ENCODE measurements at regions not wholly inside any gene's neighbourhood (a gene's known extent, or its start where the extent isn't known, plus 50 kb on each side); places are given as distances from the start of the nearest gene placed in this dataset.
"Not testable (repeated sequence)": the region's sequence is repeated elsewhere in the genome, so short reads cannot be mapped to it uniquely, and the experiment has no call there.

DNA sequence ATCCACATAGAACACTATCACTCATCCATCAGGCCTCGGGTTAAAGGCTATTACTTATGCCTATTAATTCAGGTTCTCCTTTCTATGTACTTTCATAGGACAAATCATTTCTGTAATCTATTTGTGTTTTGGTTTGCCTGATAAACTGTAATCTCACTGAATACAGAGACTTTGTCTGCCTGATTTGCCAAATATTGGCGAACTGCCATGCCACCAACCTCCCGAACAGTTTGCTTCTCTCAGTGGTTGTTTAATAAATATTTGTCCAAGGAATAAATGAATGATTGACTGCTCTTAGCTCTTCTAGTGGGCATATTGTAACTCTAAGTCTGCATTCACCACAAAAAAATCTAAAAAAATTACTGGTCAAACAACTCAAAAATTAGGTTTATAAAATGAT, 170.1 kb upstream of the ZFP64 start:
- no peak for DNase-seq

DNA sequence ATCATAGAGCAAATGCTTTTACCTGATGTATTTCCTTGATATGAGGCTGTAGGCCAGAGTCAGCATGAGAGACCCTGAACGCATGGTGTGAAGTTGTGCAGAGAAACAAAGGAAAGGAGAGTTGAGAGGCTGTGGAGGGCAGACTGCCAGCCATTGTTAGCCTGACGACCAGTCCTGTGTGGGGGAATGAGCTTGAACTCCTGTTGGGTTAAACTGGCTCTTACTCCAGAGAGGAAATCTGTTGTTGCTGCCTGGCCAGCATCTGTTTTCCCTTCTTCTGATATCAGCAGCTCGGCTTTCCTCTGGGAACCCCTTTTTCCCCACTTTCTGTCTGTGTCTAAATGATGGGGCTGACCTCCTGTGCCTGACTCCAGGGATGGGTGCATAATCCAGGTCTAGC, 158.2 kb upstream of the ZFP64 start:
- DNase-seq: no peak

DNA sequence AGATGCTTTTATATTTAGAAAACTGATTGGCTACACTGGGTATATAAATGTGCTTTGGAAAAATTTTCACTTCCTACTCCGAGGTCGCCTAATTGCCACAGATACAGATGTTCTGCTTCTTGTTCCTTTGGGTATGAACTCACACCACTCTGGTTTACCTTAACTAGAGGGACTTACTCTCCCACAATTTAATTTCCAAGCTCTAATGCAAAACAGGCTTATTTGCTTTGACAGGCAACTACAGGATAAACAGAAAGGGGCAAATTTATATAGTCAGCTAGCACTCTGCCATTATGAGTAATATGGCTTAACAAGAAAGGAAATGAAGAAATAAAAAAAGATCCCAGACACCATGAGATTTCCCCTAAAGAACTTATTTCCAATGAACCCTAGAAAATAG, 156.9 kb upstream of the ZFP64 start:
- DNase-seq: no peak

DNA sequence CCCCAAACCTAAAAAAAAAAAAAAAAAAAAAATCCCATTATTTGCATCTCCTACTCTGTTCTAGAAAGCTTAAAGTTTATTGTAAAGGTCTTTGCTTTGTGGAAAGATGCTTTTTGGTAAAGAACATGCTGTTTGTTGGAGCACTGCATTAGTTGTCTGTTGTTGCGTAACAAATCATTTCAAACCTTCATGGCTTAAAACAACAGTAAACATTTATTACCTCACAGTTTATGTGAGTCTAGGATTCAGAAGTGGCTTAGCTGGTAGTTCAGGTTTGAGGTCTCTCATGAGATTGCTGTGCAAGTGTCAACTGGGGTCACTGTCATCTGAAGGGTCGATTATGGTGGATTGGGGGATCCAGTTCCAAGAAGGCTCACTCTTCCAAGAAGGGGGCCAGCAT, 155.2 kb upstream of the ZFP64 start:
- no peak for DNase-seq

DNA sequence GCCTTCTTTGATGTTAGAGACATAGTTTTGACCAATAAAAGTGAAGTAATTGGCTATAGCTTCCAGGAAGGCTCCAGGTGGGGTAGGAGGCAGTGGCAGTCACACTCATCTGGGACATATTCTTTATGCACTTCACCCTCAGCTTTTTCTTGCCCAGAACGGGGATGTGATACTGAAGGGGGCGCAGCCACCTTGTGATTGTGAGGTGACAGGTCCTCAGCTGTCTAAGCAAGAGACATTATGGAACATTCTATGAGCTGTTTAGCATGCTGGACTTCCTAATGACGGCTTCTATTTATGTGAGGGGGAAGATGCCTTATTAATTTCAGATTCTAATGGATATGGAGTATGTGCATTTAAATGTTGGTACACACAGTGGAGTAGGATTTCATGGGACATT, 151.3 kb upstream of the ZFP64 start:
- DNase-seq: no peak

DNA sequence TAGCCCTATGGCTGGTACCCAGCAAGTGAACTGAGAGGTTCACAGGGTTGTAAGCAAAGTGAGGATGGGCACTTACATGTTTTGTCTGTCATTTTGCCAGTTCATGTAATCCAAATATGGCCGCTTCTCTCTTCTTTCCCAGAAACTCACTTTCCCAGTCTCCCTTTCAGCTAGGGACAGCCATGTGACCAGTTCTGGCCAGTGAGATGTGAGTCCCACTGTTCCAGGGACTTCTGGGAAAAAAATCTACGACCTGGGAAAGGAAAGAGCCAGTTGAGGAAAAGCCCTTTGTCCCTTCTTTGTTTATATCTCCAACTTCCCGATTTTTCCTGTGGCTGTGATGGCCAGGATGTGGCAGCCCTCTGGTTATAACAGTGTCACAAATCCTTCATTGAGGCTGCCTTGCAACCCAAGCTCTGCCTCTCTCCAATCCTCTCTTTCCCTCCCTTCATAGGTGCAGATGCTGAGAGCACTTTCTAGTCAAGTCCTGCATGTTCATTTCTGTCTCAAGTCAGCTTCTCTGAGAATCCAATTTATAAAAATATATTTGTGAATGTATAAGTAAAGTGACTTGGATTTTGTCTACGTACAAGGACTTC, 148.6 kb upstream of the ZFP64 start:
- no peak for DNase-seq

DNA sequence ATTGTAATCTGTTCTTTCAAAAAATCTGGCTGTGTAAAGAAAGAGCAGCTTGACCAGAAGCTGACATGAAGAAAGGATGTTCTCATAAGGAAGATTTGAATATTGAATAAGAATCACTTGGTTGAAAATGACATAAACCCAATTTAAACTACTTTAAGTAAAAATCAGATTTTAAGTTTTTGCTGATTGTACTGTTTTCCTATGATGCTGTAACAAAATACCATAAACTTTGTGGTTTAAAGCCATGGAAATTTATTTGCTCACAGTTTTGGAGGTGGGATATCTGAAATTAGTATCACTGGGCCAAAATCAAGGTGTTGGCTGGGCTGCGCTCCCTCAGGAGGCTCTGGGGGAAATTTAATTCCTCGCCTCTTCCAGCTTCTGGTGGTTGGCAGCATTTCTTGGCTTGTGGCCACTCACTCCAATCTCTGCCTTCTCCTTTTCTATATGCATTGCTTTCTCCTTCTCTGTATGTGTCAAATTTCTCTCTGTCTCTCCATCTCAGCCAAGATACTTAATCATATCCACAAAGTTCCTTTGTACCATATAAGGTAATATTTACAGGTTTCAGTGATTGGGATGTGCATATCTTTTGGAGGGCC, 141.2 kb upstream of the ZFP64 start:
- no peak for DNase-seq

DNA sequence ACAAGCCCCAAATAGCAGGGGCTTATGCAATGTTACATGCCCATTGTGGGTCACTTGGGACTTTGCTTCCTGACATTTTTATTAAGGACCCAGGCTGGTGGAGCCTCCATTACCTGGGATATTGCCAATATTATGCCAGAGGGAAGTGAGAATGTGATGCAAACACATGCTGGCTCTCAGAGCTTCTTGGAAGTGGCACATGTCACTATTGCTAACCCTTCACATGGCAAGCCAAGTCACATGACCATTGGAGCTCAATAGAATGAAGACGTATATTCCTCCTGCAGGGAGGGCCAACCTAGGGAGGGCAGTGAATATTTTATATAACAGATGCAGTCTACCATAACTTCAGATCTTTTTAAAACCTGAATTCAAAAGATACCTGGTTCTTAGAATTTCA, 140.7 kb upstream of the ZFP64 start:
- DNase-seq: no peak

DNA sequence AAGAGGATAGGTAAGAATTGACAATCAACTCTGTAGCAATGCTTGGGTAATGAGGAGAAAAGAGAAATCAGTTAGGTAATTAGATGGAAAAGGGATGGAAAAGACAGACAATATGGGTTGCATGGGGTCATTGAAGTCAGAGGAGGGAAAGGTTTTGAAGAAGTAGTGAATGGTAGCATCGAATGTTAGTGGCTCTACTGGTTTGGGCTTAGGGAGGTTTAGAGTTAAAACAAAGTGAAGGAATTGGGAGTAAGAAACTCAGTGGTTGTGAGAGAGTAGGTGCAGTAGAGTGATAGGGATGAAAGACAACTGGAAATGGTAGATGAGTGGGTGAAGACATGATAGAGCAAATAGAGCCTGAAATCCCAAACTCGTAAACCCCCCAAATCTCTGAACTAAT, 140.1 kb upstream of the ZFP64 start:
- no peak for DNase-seq

DNA sequence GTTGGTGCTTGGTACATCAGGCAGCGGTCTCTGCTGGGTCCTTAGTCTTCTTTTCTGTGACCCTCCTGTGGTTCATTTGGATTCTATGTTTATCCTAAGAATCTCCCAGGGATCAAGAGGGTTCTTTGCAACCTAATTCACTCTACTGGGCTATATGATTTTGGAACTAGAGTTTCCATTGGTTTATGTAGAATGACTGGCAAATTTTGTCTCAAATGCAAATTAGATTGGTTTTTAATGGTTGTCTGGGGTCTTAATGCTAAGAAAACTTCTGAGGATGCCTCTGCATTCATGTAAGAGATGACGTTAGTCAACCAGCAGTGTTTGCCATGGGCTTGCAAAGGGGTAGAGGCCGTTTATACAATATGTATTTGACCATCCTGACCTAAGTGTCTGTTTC, 129.8 kb upstream of the ZFP64 start:
- DNase-seq: no peak

DNA sequence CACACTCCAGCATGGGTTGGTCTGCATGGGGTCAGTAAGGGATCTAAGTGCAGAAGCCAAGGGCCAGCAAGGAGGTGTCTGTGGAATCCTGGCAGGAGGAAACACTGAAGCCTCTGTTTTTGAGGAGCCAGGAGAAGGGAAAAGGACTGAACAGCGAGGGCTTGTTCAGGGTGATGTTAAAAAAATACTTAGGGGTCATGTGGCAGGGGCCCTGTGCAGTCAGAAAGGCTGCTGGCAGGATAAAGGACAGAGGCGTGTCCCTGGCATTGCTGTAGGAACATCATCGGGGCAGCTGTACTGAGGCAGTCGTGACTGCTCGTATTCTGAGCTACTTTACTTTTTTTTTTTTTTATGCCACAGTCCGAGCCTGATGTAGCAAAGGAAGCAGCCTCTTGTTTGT, 127.1 kb upstream of the ZFP64 start:
- DNase-seq: no peak

DNA sequence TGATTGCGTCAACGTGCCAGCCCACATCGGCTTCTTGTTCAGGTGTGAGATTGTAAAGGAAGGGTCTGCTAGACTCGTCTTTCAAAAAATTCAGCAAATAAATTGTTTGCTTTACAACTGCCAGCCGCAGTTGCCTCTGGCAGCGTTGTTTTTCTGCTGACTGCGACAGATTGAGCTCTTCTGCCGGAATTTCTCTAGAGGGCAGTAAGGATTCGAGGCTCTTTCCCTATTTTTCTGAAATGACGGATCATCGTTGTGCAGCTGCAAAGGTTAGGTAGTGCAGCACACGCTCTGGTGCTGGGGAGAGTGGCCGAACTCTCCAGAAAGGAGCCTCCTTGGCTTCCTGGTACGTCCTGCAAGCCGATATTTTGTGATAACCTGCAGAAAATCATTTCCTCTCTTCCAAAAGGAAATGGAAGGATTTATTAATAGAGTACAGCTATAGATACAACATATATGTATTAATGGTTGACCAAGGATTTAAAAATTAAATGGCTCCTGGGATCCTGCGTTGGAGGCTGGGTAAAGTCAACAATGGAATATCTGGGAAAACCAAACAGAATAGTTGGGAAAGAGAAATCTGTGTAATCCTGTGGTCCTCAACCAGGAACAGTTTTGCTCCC, 121.9 kb upstream of the ZFP64 start:
- no peak for DNase-seq

DNA sequence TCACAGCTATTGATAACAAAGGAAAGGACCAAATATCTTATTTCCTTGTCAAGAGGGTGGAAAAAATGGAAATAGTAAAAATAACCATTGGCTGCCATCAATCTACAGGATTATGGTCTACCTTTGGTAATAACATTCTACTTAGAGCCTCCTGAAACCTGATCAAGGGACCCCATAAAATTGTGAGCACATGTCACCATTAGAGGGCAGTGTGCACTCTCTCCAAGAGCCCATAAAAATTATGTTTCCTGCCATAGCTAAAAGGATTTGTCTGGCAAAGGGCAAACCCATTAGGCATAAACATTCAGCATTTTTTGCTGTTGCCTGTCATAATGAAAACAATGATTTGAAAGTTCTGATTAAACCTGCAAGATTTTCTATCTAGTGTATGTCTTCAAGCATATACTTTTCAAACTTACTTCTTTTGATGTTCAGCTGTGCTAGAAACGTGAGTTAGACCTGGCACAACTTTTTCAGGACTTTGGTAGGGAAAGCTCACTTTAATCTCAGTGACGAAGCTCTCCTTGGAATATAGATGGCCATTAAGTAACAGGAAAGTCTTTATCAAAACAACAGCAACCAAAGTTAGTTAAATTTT, 120.7 kb upstream of the ZFP64 start:
- no peak for DNase-seq

DNA sequence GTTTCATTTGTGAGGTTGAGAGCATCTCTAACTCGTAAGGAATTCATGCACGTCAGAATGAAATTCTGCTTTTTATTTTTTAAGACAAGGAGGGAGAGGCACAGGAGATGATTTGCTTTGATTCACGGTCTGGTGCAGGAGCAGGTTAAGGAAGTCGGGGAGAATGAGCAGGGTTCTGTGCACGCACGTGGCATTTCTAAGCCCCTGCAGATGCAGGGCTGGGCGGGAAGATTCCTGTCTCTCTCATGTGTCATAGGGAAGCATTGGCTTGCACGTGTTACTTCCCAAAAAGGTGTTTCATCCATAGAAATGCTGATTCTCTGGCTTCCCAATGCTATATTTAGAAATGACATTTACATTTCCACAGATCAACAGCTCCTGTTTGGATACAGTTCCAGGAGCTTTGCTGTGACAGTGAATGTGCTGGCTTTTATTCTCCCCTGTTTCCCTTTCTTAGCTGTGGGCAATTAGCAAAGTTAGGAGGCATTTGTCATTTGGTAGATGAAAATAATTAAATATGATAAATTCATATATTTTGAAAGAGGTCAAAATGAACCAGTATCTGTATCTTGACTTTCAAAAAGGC, 119.7 kb upstream of the ZFP64 start:
- DNase-seq: no peak

DNA sequence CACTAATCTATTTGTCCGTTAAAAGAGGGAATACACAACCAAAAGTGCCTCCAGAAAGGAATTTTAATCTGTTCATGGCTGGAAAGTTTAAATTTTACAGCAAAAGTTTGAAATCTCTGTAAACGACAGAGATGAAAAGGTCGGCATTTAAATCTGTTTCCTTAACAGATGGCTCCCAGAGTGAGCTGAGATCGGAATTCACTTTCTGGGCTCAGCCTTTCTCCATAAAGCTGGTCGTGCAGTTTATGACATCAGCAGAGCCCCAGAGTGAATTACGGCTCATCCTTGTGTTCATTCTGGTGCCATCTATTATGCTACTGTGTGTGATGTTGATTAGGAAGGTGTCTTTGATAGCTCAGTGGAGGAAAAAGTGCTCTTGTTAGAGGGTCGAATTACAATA, 117.6 kb upstream of the ZFP64 start:
- no peak for DNase-seq

DNA sequence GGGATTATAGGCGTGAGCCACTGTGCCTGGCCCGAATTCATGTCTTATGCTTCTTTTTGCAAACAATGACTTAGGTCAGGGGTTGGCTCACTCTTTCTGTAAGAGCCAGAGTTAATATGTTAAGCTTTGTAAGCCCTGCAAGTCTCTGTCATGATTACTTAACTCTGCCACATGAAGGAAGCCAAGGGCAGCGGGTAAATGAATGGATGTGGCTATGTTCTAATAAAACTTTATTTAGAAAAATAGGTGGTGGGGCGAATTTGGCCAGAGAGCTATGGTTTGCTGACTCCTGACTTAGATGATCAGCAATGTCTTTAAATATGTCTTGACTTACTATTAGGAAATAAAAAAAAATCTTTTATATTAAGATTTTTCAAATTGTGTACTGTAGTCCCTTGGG, 114.9 kb upstream of the ZFP64 start:
- DNase-seq: no peak

DNA sequence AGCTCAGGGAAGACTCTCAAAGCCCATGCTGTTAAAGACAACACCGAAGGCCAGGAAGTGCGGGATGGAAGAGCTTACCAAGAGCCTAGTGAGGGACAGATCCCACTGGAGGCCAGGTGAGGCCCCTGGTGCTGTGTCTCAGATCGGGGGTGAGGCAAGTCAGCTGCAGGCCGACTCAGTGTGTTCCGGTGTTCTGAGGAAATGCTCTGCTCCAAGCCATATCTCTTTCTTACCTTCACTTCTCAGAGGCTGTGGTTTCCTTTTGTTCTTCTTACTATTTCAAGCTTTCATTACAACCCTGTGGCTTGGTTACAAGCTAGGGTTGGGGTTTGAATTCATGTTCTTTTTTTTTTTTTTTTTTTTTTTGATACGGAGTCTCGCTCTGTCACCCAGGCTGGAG, 114.3 kb upstream of the ZFP64 start:
- DNase-seq: no peak

DNA sequence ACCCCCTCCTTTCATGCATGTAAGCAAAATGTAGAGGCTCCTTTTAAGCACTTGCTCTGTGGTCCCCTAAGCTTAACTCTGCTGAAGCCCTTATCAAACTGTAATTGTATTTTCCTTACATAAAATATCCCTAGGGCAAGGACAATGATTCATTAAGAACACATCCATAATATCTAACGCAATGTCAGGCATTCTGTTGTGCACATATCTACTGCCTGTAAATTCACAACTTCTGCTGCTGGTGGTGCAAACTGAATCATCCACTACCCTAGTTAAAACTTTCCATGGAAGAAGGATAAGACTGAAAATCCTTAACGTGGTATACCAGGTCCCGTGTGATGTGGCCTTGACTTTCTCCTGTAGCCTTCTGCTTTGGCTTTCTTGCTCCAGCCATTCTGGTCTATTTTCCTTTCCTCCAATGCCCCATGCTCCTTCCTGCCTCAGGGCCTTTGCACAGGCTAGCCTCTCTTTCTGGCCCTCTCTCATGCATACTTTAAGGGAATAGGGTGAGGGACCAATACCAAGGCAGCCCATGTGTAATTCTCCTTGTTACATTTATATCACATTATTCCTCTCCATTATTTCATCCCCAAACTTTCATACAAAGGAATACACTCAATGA, 113.6 kb upstream of the ZFP64 start:
- no peak for DNase-seq

DNA sequence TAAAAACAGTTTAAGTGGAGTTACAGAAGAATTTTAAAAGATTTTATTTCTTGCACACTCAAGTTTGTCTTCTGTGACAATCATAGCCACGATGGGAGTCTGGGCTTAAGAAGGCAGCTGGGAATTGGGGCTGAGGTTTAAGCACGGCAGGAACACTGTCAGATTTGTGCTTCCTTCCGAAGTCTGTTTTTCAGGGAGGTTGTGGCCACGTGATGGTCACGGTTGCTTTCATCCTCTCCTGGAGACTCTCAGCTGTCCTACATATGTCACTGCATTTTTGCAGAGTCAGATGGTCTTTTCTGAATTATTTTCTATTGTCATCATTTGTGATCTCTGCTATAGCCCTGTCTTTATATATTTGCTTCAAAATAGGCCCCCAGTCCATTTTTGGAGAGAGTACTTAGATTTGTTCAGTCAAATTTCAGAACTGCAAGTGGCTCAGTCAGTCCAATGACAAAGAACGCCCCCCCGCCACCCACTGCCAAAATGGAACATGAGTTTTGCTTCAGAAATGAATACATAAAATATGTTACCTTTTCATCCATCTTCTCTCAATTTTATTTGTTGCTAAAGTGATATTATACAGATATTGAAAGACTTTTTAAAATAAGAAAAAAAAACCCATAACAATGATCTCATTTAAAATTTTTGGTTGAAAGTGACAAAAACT, 111.8 kb upstream of the ZFP64 start:
- no peak for DNase-seq

DNA sequence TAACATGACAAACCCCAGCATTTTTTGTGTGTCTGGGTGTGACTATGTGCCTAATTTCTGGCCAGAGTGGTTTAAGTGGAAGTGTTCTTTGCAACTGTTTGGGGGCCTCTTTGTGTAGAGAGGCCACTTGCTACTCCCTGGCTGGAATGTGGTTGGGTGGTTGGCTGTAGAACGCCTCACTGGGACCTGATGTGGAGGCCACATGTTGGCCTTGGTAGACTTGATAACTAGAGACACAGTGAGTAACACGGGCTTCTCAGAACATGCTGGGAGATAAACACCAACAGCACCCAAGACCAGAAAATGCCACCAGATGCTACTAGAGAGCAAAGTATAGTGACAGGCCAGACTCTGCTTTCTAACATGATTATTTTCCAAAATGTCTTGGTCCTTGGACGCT, 111.2 kb upstream of the ZFP64 start:
- no peak for DNase-seq

DNA sequence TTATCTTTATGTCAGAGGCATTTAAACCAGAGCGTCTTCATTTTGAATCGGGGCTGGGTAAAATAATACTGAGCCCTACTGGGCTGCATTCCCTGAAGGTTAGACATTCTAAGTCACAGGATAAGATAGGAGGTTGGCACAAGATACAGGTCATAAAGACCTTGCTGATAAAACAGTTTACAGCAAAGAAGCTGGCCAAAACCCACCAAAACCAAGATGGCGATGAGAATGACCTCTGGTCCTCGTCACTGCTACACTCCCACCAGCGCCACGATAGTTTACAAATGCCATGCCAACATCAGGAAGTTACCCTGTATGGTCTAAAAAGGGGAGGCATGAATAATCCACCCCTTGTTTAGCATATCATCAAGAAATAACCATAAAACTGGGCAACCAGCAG, 110.5 kb upstream of the ZFP64 start:
- DNase-seq: not testable (repeated sequence)

DNA sequence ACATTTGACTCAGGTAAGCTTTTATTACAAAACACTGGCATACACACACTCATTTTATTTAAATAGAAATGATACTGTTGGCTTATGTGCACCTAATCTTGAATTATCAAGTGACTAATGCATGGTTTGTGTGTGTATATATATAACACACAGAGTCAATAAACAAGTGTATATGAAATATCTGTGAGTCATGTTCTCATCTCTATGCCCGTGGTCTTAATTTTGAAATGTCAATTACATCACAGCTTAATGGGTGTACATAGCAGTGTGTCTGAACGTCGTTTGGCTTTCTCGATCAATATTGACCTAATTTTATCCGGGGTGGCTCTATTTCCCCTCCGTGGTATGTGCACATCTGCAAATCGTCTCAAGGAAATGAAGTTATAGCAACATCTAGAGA, 104.0 kb upstream of the ZFP64 start:
- no peak for DNase-seq

DNA sequence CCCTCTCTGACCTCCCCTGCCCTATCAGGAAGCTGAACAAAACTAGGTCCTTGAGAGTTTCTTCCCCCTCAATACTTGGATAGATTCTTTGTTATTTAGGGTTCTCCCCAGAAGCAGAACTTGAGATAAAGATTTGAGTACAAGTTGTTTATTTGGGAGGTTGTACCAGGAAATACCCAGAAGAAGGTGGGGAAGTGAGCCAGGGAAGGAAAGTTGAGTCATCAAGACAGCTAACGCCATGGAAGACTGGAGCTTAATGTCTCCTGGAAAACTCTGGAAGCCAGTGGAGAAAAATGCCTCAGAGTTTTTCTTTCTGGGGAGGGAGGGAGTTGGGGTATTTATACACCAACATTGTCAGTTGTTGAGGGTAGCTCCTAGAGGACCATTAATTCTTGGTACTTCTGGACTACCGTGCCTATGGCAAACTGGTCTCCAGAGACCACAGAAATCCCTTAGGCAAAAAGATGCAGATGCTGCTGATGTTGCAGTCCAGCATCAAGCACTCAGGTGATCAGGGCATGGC, 102.6 kb upstream of the ZFP64 start:
- no peak for DNase-seq

All from GF-D8 (cell line).